ENCODE measurements at regions not wholly inside any gene's neighbourhood (a gene's known extent, or its start where the extent isn't known, plus 50 kb on each side); places are given as distances from the start of the nearest gene placed in this dataset.
A peak's percentile ranks its signal among the peaks of the same experiment; 100 is the strongest.

DNA sequence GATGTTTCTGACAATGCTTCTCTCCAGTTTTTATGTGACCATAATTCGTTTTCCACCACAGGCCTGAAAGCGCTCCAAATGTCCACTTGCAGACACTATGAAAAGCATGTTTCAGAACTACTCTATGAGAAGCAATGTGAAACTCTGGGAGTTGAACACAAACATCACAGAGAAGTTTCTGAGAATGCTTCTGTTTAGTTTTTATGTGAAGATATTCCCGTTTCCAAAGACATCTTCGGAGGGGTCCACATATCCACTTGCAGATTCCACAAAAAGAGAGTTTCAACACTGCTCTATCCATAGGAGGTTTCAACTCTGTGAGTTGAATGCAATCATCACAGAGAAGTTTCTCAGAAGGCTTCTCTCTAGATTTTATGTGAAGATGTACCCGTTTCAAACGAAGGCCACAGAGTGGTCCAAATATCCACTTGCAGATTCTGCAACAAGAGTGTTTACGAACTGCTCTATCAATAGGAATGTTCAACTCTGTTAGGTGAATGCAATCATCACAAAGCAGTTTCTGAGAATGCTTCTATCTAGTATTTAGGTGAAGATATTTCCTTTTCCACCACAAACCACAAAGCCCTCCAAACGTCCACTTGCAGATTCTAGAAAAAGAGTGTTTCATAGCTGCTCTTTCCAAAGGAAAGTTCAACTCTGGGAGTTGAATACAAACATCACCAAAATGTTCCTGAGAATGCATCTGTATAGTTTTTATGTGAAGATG, 408.5 kb upstream of the WSB1 start (continued):
- TF ChIP-seq ZNF514 (tag by site-specific recombination; IDR thresholded peaks at IDR 0.05) (0 out of 2 replicates have a peak, but pooled peaks have one; percentile 21), ZNF112 (tag by site-specific recombination; IDR thresholded peaks at IDR 0.05) (0 out of 2 replicates have a peak, but pooled peaks have one; percentile 17), TSHZ1 (tag by site-specific recombination; IDR thresholded peaks at IDR 0.05; ENCODE audit: borderline replicate concordance) (0 out of 2 replicates have a peak, but pooled peaks have one; percentile 20), ZNF114 (tag by site-specific recombination; IDR thresholded peaks at IDR 0.05) (0 out of 2 replicates have a peak, but pooled peaks have one; percentile 17), ZNF555 (tag by site-specific recombination; conservative IDR thresholded peaks at IDR 0.05) (peak; percentile 10; the same call in 1 of the 2 replicates), ZNF174 (tag by site-specific recombination; IDR thresholded peaks at IDR 0.05) (peak; percentile 90; the same call in 1 of the 2 replicates), ZNF621 (tag by site-specific recombination; IDR thresholded peaks at IDR 0.05) (peak; percentile 64; the same call in 1 of the 2 replicates), ZNF473 (tag by site-specific recombination; IDR thresholded peaks at IDR 0.05) (peak; percentile 90; the same call in 1 of the 2 replicates), ZNF544 (tag by site-specific recombination; IDR thresholded peaks at IDR 0.05) (peak; percentile 49; the same call in 1 of the 2 replicates), ZNF404 (tag by site-specific recombination; IDR thresholded peaks at IDR 0.05) (peak; percentile 59; the same call in 1 of the 2 replicates), ZNF350 (tag by site-specific recombination; IDR thresholded peaks at IDR 0.05) (peak; percentile 90), ZNF776 (tag by site-specific recombination; IDR thresholded peaks at IDR 0.05; ENCODE audit: borderline replicate concordance) (peak; percentile 72; the same call in 1 of the 2 replicates), ZNF571 (tag by site-specific recombination; IDR thresholded peaks at IDR 0.05) (peak; percentile 82; the same call in 1 of the 2 replicates), ZNF132 (tag by site-specific recombination; IDR thresholded peaks at IDR 0.05; ENCODE audit: borderline replicate concordance) (peak; percentile 82; the same call in 1 of the 2 replicates)
